Heart left ventricle (tissue), 13 donors: ENCODE measurements at regions not wholly inside any gene's neighbourhood (a gene's known extent, or its start where the extent isn't known, plus 50 kb on each side); places are given as distances from the start of the nearest gene placed in this dataset.

Source experiments
- POLR2A ChIP-seq, 2 donors: fragments of 450-650 bp; IDR thresholded peaks; one replicate each; pipeline ENCODE4 v1.6.1; 2017; ENCODE audit warnings: antibody characterized with exemption in 2 of 2, mild to moderate bottlenecking in 2 of 2, moderate library complexity in 2 of 2
- TF ChIP-seq, protein P1 (sequence below), 12 donors: fragments of 200-600 bp; sonication (generic) in 4 of 12; IDR thresholded peaks; one replicate each; pipeline versions ENCODE4 v1.5.0 to v1.8.0; 2018 to 2022; ENCODE audit warnings: antibody characterized with exemption in 12 of 12, mild to moderate bottlenecking in 5 of 12
- donor health status: ischemic (EF 13 %, LVEDD 7.1; RV severe dilation, severe dysfunction).
- donor health status: DM: no; HTN: yes; CAD: no.
- donor health status: DM: no; HTN: no; CAD: no.
- donor health status: ischemic (EF 25% LVEDD 6.9; RV normal size, moderate dysfunction).
- donor health status: ischemic (EF 25% LVEDD 5.7; RV mildly dilated, moderate dysfunction).
- donor health status: ischemic (EF 35%, LVEDD 5.7; RV mildly dilated, moderate dysfunction).
- donor health status: nonischemic (EF 11% LVEDD 7.7; RV severe dilation, severe dysfunction).
- donor health status: DM: yes; HTN: yes; CAD: no.
- donor health status: PGD.
- donor health status: ischemic (EF 29% LVEDD 5.4; RV normal size, mild dysfunction).
- donor health status: nonischemic (EF 23%, LVEDD 6.1; RV moderate dilation, normal function).

DNA sequence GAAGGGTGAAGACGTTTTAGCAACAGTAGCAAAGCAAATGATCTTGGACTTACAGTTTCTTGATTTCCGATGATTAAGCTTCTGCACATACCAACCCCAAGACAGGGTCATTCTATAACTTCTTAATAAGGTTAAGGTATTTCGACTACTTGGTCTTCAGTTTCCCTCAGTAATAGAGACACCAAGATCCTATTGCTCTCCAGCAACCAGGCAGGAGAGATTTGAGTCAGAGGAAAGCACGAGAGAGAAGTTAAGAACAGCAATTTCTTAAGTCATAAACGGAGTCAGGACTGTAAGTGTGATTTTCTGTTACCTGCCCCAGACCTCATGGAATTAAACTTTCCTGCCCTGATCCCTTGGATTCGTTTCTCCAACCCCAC lies 215.6 kb downstream of the TTC8 start:
- TF ChIP-seq, protein P1, sequence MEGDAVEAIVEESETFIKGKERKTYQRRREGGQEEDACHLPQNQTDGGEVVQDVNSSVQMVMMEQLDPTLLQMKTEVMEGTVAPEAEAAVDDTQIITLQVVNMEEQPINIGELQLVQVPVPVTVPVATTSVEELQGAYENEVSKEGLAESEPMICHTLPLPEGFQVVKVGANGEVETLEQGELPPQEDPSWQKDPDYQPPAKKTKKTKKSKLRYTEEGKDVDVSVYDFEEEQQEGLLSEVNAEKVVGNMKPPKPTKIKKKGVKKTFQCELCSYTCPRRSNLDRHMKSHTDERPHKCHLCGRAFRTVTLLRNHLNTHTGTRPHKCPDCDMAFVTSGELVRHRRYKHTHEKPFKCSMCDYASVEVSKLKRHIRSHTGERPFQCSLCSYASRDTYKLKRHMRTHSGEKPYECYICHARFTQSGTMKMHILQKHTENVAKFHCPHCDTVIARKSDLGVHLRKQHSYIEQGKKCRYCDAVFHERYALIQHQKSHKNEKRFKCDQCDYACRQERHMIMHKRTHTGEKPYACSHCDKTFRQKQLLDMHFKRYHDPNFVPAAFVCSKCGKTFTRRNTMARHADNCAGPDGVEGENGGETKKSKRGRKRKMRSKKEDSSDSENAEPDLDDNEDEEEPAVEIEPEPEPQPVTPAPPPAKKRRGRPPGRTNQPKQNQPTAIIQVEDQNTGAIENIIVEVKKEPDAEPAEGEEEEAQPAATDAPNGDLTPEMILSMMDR (IDR thresholded peaks at IDR 0.05) = no peak
- TF ChIP-seq POLR2A (IDR thresholded peaks at IDR 0.05) = no peak
